SW 1271 (cell line): ENCODE measurements at regions not wholly inside any gene's neighbourhood (a gene's known extent, or its start where the extent isn't known, plus 50 kb on each side); places are given as distances from the start of the nearest gene placed in this dataset.
"Not testable (repeated sequence)": the region's sequence is repeated elsewhere in the genome, so short reads cannot be mapped to it uniquely, and the experiment has no call there.

Experiments
- DNase-seq, 2 experiments: peaks; one replicate each; lab custom pipeline; 2025; lab: John Stamatoyannopoulos, UW

- DNase-seq = peak in 1 of 2 experiments; percentile 62
Measured at GRCh38 chr7:142440906-142441411, 183.1 kb upstream of the PRSS58 start.

DNA sequence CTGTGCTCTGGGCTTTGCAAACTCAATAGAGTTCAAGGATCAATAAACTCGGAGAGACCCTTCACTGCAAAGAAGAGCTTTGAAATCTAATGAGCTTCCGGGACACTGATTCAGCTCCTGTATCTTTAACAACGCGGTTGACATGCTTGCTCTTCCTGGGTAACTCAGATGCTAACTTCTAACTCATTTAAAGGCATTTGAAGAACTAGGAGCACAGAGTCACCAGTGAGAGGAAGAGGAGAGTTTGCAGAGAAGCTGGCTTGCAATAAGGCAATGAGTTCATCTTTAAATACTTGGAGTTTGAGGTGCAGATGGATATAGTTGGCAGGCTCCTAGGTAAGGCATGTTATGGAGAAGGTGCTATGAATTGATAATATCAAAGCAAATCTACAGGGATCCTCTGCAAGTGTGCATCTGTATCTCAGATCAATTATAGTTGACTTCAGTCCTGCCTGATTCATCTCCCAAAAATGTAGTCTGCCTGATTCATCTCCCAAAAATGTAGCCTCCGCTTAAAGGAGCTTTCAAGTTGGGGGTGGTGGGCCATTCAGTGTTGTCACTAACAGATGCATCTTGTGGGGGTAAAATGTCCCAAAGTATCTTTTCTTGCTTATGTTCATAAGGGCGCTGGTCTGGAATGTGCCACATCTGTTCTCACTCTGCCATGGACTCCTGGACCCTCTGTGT, 182.5 kb upstream of the PRSS58 start:
- peak in 1 of 2 experiments; percentile 62 for DNase-seq

DNA sequence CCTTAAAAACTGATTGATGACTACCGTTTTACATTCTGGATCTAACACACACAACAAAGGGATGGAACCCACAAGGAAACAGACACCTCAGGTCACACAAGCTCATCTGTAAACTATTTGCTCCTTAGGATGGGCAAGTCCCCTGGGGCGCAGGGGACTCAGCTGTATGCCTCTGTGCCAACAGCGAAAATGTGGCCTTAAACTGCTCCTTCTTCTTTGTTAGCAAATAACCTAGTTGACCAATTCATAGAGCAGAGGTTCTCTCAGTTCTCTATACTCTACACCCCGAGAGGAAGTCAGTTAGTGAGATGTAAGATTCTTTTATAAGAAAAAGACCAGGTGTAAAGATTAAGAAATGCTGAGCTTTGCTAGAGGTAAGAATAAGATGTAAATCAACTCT, 181.9 kb upstream of the PRSS58 start:
- no peak for DNase-seq

DNA sequence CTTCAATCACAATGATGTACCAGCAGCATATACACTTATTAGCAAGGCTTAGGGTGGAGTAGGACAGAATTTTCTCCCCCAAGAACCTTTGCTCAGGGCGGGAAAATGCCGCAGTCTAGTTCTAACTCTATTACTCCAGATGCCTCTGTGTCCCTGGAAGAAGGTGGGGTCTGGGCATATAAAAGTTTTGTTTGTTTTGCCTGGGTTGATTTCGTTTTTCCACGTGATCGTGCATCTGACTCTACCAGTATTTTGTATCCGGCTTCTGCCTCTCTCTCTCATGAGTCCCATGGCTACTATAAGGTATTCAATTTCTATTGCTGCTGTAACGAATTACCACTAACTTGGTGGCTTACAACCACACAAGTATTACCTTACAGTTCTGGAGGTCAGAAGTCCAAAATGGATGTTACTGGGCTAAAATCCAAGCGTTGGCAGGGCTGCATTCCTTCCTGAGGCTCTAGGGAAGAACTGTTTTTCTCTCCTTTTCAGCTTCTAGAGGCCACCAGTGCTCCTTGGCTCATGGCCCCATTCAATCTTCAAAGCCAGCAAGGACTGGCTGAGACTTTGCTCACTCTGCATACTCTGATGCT, 181.2 kb upstream of the PRSS58 start:
- no peak for DNase-seq

DNA sequence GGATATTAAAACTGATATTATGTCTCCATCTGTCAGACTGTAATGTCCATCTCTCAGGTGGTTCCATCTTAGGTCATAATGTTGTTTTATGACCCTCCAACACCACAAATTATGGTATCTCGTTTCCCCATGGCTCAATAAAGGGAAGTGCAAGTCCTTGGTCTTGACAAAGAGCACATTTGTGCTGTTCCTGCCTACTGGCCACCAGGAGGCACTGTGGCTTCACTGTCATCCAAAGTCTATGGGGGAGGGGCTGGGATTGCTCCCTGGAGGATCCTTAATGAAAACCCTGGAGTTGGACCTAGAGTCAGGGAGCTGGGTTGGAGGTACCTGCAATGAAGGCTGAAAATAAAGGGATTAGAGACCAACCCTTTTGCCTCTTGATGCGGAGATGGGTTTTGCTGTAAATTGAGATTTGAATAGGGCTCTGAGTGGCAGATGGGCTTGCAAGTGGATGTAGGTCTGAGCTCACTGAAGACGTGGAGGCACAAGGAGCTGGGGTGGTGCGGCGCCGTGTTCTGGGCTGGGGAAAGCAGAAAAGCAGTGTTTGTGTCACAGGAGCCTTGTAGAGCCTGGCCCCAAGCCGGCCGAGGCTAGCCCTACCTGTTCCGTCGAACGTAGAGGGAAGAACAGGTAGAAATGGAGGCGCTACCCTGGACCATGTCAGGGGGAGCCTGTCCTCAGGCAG, 180.5 kb upstream of the PRSS58 start:
- peak in 1 of 2 experiments; percentile 32 for DNase-seq

DNA sequence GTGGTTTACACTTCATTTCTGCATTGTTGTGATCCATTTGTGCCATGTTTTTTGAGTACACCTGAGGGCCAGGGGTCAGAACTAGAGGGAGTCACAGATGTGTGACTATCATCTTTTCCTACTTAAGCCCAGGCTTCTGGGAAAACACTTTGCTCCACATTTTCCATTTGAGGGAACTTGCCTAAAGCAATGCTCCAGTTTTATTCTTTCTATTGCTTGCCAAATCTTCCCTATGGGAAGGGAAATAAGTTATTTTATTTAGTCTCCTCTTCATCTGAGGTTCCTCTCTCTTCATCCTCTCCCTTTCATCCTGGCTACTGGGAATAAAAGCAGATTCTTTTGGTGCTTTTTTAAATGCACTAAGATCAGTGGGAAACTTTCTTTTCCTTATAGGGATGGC, 179.9 kb upstream of the PRSS58 start:
- no peak for DNase-seq

- no peak for DNase-seq
Measured at GRCh38 chr7:142436601-142437000, 178.7 kb upstream of the PRSS58 start.

DNA sequence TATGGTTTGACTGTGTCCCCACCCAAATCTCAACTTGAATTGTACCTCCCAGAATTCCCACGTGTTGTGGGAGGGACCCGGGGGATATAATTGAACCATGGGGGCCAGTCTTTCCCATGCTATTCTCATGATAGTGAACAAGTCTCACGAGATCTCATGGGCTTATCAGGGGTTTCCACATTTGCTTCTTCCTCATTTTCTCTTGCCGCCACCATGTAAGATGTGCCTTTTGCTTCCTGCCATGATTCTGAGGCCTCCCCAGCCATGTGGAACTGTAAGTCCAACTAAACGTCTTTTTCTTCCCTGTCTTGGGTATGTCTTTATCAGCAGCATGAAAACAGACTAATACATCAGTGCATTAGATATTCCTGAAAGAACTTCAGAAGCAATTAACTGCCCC, 177.7 kb upstream of the PRSS58 start:
- DNase-seq = not testable (repeated sequence)

GRCh38 chr7:142434666-142435167, 176.9 kb upstream of the PRSS58 start:
- DNase-seq = no peak

- not testable (repeated sequence) for DNase-seq
Measured at GRCh38 chr7:142434133-142434532, 176.3 kb upstream of the PRSS58 start.

DNA sequence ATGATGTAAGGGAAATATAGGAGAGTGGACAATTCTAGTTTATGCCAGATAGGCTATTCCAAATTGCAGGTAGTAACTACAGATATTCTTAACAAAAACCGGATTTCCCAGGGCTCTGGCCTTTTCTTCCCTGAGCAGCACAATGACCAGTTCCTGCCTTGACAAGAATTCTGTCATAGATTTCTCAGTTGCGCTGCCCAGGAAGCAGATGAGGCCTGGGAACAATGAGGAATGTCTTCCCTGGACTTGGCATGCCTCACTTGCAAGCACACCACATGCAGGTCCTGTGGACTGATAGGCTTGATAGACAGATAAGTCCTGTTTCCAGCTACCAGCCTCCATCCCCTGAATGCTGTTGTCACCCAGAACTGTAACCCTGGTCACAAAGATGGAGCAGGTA, 174.5 kb upstream of the PRSS58 start:
- DNase-seq = no peak

DNA sequence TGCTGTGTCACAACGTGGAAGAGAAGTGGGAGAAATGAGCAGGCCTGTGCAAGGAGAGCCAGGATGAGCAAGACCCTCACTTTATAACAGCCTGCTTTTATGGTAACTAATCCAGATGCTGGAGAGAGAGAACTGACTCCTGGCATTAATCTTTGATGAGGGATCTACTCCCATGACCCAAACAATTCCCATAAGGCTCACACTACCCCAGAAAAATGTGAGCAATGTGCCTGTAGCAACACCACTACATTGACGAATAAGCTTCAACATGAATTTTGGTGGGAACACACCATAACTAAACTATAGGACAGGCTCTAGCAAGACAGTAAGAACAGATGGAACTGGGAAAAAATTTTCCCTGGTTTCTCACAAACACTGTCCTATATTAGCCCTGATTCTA, 173.6 kb upstream of the PRSS58 start:
- no peak for DNase-seq

- DNase-seq = no peak
Measured at GRCh38 chr7:142428094-142428493, 170.2 kb upstream of the PRSS58 start.

DNA sequence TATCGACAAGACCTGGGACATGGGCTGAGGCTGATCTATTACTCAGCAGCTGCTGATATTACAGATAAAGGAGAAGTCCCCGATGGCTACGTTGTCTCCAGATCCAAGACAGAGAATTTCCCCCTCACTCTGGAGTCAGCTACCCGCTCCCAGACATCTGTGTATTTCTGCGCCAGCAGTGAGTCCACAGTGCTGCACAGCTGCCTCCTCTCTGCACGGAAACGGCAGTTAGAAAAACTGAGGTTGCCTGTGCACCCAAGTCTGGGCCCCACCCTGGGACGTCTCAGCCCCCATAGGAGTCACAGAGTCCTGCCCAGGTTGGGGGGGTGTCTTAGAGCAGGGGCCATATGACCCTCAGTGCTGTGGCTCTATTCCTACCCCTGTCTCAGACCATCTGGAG, 167.4 kb upstream of the PRSS58 start:
- DNase-seq = no peak

DNA sequence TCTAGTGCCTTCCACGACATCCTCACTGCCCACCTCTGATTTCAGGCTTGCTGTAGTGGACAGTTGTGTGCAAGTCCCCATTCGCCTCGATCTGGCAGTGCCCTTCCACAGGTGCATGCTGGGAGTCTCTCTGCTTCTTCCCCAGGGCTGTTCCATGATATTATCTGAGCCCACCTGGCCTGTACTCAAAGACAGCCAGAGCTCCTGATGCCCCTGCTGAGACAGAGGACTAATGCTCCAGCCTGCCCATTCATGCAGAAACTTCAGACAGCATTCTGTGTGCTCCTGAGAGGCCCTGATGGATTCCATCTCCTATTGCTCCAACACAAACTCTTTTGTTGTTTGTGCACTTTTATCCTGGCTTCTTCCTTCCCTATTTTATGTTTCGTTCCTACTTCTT, 164.8 kb upstream of the PRSS58 start:
- no peak for DNase-seq

DNA sequence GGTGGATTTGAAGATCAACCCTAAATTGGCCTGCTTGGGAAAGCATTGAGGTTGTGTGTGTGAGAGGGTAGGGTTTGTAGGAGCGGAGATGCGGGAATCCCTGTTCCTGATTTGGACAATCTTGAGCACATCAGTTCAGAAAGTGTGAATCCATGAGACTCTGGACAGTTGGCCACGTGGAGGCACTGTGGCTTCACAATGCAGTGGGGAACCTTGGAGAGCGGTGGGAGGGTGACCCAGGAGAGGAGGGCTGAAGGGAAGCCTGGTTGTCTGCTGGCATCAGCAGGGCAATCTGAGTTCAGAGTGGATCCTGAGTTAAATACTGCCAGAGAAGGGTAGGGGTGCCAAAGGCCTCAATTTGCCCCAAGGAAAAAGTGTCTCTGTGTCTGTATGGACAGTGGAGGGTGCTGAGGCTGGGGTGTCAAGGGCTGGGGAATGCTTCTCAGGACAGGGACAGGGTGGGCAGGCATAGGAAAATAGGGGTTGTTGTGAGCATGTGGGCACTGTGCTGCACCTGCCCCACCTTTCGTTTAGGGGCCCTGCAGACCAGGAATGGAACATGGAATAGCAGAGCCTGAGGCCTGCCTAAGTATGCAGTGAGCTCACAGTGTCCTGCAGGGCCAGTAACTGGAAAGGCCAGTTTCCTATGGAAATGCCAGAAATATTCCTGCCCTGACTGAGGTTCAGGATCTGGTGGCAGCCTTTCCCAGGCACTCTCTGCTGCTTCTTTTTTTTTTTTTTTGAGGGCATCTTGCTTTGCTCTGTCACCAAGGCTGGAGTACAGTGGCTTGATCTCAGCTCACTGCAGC, 162.9 kb upstream of the PRSS58 start:
- DNase-seq = no peak

GRCh38 chr7:142418326-142418725, 160.5 kb upstream of the PRSS58 start:
- DNase-seq = no peak

GRCh38 chr7:142414915-142415314, 157.1 kb upstream of the PRSS58 start:
- no peak for DNase-seq

DNA sequence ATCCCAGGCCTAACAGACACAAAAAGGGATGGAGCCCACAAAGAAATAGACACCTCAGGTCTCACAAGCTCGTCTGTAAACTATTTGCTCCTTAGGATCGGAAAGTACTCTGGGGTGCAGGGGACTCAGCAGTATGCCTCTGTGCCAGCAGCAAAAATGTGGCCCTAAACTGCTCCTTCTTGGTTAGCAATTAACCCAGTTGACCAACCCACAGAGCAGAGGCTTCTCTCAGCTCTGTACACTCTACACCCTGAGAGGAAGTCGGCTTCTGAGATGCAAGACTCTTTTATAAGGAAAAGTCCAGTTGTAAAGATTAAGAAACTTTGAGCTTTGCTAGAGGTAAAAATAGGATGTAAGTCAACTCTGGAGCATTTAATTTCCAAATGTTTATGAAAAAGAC, 156.3 kb upstream of the PRSS58 start:
- no peak for DNase-seq

DNA sequence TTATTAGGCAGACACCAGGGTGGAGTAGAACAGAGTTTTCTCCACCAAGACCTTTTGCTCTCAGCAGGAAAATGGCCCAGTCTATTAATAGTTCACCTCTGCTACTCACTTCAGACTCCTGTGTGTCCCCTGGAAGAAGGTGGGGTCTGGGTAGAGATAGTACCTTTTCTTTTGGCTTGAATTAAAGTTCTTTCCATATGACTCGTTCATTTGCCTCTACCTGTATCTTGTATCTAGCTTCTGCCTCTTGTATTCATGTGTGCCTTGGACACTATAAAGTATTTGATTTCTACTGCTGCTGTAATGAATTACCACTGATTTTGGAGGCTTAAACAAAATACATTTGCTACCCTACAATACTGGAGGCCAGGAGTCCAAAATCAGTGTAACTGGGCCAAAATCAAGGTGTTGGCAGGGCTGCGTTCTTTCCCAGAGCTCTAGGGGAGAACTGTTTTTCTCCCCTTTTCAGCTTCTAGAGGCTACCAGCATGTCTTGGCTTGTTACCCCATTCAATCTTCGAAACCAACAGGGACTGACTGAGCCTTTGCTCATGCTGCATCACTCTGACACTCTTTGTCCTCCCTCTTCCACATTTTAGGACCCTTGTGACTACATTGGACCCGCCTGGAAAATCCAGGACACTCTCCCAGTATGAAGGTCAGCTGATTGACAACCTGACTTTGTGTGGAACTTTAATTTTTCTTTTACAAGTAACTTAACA, 155.6 kb upstream of the PRSS58 start:
- DNase-seq = no peak

DNA sequence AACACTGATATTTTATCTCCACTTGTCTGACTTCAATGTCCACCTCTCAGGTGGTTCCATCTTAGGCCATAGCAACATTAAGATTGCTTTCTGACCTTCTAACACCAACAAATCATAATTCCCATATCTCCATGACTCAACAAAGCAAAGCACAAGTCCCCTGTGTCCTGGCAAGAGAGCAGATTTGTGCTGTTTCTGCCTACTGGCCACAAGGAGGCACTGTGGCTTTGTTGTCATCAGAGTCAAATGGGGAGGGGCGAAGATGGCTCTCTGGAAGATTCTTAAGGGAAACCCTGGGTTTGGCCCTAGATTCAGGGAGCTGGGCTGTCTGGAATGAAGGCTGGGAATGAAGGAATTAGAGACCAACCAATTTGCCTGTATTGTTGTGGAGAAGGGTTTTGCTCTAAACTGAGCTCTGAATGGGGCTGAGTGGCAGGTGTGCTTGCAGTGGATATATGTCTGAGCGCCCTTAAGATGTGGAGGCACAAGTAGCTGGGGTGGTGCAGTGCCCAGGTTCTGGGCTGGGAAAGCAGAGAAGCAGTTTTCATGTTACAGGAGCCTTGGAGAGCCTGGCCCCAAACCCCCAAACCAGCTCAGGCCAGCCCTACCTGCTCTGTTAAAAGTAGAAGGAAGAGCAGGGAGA, 154.8 kb upstream of the PRSS58 start:
- peak in 1 of 2 experiments; percentile 46 for DNase-seq
